ENCODE measurements at regions not wholly inside any gene's neighbourhood (a gene's known extent, or its start where the extent isn't known, plus 50 kb on each side); places are given as distances from the start of the nearest gene placed in this dataset.

DNA sequence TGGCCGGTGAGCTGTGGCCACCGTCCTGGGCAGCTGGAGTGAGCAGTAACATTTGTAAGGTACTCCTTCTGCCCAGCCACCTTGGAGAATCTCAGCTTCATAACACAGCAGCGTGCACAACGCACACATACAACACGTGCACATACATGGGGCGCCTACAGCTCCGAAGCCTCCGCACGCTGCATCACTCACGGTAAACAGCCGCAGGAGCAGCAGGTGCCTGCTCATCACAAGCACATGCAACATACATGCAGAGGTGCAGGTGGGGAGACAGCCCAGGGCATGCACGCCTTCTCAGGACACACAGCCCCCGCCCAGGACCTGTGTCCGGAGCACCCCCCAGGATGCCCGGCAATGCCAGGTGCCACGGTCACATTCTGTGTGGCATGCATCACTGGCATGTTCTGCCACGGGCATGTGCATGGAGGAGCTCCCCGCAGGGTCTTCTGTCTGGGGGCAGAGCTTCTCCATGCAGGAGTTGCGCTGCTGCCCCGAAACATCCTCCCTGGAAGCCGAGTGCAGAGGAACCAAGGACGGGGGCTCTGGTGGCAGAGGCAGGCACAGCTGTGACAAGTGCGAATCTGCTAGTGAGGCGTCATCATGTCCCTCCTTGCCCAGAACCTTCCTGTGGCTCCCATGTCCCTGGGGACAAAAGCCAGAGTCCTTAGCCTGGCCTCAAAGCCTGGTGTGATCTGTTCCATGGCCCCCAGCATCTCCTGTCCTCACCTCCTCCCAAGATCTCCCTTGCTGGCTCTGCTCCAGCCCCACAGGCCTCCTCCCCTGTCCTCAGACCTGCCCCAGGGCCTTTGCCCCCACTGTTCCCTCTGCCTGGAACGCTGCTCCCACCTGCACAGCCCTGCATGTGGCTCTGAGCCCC, 184.0 kb upstream of the GSE1 start (continued):
- TF ChIP-seq, protein P1, sequence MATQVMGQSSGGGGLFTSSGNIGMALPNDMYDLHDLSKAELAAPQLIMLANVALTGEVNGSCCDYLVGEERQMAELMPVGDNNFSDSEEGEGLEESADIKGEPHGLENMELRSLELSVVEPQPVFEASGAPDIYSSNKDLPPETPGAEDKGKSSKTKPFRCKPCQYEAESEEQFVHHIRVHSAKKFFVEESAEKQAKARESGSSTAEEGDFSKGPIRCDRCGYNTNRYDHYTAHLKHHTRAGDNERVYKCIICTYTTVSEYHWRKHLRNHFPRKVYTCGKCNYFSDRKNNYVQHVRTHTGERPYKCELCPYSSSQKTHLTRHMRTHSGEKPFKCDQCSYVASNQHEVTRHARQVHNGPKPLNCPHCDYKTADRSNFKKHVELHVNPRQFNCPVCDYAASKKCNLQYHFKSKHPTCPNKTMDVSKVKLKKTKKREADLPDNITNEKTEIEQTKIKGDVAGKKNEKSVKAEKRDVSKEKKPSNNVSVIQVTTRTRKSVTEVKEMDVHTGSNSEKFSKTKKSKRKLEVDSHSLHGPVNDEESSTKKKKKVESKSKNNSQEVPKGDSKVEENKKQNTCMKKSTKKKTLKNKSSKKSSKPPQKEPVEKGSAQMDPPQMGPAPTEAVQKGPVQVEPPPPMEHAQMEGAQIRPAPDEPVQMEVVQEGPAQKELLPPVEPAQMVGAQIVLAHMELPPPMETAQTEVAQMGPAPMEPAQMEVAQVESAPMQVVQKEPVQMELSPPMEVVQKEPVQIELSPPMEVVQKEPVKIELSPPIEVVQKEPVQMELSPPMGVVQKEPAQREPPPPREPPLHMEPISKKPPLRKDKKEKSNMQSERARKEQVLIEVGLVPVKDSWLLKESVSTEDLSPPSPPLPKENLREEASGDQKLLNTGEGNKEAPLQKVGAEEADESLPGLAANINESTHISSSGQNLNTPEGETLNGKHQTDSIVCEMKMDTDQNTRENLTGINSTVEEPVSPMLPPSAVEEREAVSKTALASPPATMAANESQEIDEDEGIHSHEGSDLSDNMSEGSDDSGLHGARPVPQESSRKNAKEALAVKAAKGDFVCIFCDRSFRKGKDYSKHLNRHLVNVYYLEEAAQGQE (IDR thresholded peaks at IDR 0.05; ENCODE audit: low read depth, low read length) = no peak
- TF ChIP-seq, protein P2, sequence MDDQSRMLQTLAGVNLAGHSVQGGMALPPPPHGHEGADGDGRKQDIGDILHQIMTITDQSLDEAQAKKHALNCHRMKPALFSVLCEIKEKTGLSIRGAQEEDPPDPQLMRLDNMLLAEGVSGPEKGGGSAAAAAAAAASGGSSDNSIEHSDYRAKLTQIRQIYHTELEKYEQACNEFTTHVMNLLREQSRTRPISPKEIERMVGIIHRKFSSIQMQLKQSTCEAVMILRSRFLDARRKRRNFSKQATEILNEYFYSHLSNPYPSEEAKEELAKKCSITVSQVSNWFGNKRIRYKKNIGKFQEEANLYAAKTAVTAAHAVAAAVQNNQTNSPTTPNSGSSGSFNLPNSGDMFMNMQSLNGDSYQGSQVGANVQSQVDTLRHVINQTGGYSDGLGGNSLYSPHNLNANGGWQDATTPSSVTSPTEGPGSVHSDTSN (IDR thresholded peaks at IDR 0.05) = no peak
- no peak for TF ChIP-seq GATA2 (CRISPR knock-in tag; IDR thresholded peaks at IDR 0.05)

DNA sequence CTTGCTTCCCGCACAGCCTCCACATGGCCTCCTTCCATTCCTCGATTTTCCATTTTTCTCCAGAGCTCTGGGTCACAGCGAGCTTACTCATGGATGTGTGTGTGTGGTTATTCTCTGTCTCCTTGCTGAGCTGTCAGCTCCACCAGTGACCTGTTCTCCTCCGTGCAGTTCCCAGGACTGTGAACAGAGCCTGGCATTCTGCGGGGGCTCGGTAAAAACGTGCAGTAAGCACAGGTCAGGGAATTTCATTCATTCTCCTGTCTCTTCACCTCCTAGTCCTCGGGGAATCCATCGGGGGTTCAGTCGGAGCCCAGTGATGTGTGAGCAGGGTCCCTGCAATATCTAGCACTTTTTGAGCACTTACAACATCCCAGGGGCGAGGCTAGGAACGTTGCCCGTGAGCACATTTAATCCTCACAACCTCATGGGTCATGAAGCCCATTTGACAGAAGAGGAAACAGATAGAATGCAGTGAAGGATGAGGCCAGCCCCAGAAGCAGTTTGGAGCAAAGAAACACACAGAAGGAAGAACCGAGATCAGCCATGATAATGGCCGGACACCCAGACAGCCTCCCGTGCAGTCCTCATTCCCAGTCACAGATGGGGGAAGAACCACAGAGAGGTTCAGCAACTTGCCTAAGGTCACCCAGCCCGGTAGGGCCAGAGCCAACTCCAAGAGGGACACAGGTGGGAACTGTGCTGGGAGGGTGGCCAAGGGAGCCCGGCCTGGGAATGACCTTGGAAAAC, 183.2 kb upstream of the GSE1 start:
- Histone ChIP-seq H3K4me3 (ENCODE audit: low read depth in 2 of 2, low read length in 1 of 2) (no peak overlapping the region), H3F3A (replicated peaks; ENCODE audit: insufficient read depth) (no peaks in the 10 kb centered on the region), H3K27ac (ENCODE audit: low read depth in 2 of 2, low read length in 1 of 2) (peak overlapping the region in 1 of 2 experiments; percentile 17; a peak in 1 of 4 replicates), H3K9ac (no peak overlapping the region), H3K9me2 (no peaks in the 10 kb centered on the region), H2AFZ (ENCODE audit: low read depth) (no peak overlapping the region), H3K4me1 (ENCODE audit: control insufficient read depth in 1 of 2, insufficient read depth in 2 of 2, low read depth in 1 of 2, low read length in 1 of 2) (peaks cover 0 to 40% of the 10 kb centered on the region in 2 experiments; a peak in 1 of 4 replicates), H3K9me3 (no peaks in the 10 kb centered on the region), H3K79me2 (ENCODE audit: insufficient read depth) (no peaks in the 10 kb centered on the region), H4K20me1 (ENCODE audit: insufficient read depth) (no peaks in the 10 kb centered on the region), H3K36me3 (replicated peaks in 1 of 2; ENCODE audit: control insufficient read depth in 1 of 2, insufficient read depth in 2 of 2, low read length in 1 of 2) (no peaks in the 10 kb centered on the region), H3K4me2 (no peak overlapping the region), H3K27me3 (ENCODE audit: insufficient read depth) (no peaks in the 10 kb centered on the region)
- WGBS (ENCODE audit: low lambda C conversion rate) = 83% methylated on average over 18 of the region's 18 CpGs
- no peak for DNase-seq
- POLR2A ChIA-PET = no interaction called here
- CTCF ChIA-PET = interaction anchor here (1.2 to 4.2 kb wide), 13 partner anchors 11 to 504 kb away, joined by 3 to 24 read pairs (median 4); no protein-coding TSS in a partner anchor
- TF ChIP-seq FOSL2 (IDR thresholded peaks at IDR 0.05; ENCODE audit: borderline replicate concordance, low read depth) (no peak), EP300 (IDR thresholded peaks at IDR 0.05; ENCODE audit: borderline replicate concordance in 1 of 2, low read depth in 1 of 2, low read length in 1 of 2) (no peak), TCF12 (IDR thresholded peaks at IDR 0.05) (no peak), NRF1 (IDR thresholded peaks at IDR 0.05; ENCODE audit: low read depth, low read length) (no peak), ELF1 (IDR thresholded peaks at IDR 0.05) (no peak), RFX5 (IDR thresholded peaks at IDR 0.05; ENCODE audit: low read length) (no peak), SMC3 (IDR thresholded peaks at IDR 0.05; ENCODE audit: low read depth, low read length) (no peak), TAF1 (IDR thresholded peaks at IDR 0.05; ENCODE audit: borderline replicate concordance, low read depth, low read length) (no peak), NFIC (IDR thresholded peaks at IDR 0.05; ENCODE audit: borderline replicate concordance) (no peak), MXI1 (IDR thresholded peaks at IDR 0.05; ENCODE audit: low read depth, low read length) (no peak), EZH2phosphoT487 (IDR thresholded peaks at IDR 0.05; ENCODE audit: borderline replicate concordance, low read depth) (no peak), SIN3A (IDR thresholded peaks at IDR 0.05; ENCODE audit: borderline replicate concordance, low read depth, low read length) (no peak), FOXJ3 (CRISPR knock-in tag; IDR thresholded peaks at IDR 0.05) (no peak)
- TF ChIP-seq, protein P3, sequence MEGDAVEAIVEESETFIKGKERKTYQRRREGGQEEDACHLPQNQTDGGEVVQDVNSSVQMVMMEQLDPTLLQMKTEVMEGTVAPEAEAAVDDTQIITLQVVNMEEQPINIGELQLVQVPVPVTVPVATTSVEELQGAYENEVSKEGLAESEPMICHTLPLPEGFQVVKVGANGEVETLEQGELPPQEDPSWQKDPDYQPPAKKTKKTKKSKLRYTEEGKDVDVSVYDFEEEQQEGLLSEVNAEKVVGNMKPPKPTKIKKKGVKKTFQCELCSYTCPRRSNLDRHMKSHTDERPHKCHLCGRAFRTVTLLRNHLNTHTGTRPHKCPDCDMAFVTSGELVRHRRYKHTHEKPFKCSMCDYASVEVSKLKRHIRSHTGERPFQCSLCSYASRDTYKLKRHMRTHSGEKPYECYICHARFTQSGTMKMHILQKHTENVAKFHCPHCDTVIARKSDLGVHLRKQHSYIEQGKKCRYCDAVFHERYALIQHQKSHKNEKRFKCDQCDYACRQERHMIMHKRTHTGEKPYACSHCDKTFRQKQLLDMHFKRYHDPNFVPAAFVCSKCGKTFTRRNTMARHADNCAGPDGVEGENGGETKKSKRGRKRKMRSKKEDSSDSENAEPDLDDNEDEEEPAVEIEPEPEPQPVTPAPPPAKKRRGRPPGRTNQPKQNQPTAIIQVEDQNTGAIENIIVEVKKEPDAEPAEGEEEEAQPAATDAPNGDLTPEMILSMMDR (IDR thresholded peaks at IDR 0.05) = no peak
- TF ChIP-seq, protein P4, sequence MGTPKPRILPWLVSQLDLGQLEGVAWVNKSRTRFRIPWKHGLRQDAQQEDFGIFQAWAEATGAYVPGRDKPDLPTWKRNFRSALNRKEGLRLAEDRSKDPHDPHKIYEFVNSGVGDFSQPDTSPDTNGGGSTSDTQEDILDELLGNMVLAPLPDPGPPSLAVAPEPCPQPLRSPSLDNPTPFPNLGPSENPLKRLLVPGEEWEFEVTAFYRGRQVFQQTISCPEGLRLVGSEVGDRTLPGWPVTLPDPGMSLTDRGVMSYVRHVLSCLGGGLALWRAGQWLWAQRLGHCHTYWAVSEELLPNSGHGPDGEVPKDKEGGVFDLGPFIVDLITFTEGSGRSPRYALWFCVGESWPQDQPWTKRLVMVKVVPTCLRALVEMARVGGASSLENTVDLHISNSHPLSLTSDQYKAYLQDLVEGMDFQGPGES (IDR thresholded peaks at IDR 0.05; ENCODE audit: low read depth, low read length) = no peak
- TF ChIP-seq, protein P2 (IDR thresholded peaks at IDR 0.05) = no peak
